ENCODE measurements at regions not wholly inside any gene's neighbourhood (a gene's known extent, or its start where the extent isn't known, plus 50 kb on each side); places are given as distances from the start of the nearest gene placed in this dataset.

DNA sequence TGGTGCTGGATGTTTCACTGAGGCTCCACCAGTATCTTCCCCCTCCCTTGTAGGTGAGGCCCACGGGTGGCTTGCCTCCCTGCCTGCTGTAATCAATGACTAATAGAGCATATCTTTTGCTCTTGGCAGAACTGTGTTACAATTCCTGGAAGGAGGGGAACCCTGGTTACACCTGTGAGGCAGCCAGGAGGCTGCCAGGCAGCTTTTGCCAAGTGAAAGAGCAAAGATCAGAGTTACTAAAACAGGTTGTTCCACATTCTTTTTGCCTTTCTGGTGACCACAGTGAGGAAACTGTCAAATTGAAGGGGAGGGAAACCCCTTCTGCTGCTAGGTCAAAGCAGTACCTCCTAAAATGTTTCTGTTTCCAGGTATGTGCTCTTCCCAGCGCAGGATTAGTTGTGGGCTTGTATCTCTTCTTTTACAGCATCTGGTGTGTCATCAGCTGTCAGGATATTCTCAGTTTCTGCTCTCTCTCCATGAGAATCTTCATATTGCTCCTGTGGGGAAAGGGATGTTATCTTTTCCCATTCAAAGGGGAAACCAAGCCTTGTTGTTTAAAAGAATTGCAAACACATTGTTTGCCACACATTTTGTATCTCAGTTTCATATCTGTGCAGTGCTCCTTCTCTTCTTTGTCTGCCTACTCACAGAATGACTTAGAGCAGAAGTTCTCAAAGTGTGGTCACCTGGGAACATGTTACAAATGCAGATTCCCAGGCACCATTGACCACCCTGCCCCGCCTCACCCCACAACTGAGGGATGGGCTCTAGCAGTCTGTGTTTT, 137.4 kb upstream of the UMPS start:
- DNase-seq = no peak

- DNase-seq = no peak
These were observed 136.8 kb upstream of the UMPS start for GRCh38 chr3:124593442-124593829.

DNA sequence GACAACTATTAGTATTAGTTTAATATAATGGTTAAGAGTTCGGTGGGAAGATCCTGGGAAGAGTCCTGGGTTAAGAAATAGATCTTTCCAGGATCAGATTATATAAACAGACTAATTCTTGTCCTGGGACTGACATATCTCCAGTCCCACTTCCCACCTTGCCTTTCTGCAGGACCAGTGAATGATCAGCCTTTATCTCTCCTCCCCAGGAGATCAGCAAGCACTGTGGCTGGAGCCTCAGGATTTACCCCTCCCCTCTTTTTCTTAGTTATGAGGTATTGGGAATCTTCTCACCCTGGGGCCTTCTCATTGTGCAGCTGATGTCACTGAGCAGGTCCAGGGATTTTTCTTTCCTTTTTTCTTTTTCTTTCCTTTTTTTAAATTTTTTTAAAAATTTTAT, 135.7 kb upstream of the UMPS start:
- DNase-seq = no peak

DNA sequence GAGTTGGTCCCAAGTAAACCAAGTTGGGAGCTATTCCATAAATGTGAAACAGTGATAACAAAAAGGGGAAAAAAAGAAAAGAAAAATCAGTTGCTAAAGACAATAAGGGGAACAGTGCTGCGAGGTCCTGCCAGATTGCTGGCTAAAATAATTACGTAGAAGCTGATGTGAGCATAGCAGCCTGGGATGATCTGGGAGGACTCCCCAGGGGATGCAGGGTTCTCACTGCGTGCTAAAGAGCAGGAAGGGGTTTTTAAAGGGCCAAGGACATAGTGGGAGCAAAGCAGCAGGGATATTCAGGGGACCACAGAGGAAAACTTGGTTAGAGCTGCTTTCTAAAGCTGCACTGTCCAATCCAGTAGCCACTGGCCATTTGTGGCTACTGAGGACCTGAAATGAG, 133.0 kb upstream of the UMPS start:
- DNase-seq = no peak

DNA sequence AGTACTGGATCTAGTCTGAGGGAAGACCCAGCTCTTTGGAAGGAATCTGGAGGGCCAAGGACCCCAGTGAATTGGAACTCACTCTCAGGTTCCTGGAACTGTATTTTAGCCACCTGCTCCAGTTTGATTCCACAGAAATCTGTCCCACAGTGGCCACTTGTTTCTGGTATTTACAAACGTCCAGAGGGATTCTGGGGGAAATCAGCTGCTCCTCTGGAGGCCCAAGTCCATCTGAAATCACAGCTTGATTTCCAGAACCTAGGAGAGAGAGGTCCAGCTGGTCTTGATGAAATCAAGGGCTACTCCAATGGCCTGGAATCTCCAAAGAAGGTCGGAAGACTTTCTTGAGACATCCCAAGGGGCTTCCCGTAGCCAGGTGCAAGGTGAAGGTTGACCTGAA, 132.3 kb upstream of the UMPS start:
- no peak for DNase-seq

DNA sequence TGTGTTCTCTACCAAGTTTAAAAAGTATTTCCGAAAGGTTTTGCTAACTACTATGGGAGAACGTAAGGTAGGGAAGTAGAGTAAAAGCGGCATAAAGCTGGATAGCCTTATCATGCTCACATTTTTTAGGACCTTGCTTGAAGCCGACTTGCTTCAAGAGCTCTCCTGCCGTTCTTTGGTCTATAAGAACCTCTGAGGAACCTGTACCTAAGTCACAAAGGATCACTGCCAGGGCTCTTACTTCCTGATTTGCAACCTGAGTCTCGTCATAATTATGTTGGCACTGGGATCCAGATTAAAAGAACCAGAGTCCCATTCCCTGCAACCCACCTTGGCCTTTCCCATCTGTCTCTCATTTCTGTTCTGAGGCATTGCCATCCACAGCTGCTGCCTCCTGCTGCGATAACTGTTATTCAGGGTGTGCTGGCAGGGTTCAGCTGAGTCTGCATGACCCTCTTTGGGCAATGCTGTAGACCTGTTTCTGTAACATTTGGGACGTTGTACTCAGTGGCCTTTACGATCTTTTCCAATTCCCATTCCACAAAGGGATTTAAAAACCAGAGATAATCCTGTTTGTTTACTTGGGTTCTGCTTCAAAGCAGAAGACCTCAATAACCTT, 131.0 kb upstream of the UMPS start:
- no peak for DNase-seq

GRCh38 chr3:124599779-124600693, 130.2 kb upstream of the UMPS start:
- DNase-seq = no peak

GRCh38 chr3:124600765-124601164, 129.5 kb upstream of the UMPS start:
- no peak for DNase-seq

GRCh38 chr3:124601190-124601589, 129.1 kb upstream of the UMPS start:
- no peak for DNase-seq

DNA sequence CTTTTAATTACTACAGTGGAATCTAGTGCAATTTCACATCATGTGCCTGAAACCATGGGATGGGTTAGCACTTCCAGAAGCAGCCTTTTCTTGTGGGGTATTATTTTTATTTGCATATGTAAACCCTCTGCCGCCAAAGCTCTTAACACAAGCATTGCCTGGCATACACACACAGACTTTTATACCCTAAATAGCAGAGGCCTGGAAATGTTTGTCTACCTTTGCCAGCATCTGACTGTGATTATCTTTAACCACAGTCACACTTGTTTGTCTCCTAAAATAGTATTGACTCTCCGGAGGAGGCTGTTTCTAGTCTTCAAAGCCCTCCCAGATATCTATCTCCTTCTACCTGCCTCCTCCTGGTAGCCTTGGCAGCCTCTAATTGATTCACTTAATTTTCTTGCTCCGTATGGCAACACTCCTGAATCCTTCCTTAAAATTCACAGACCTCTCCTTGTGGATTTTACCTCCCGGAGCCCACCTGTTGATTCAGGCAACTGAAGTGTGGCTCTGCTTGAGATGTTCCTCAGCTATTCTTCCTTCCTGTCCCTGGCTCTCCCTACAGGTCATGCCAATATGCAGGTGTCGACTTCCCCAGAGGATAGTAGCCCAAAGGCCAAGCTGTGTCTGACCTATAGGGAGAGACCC, 127.1 kb upstream of the UMPS start:
- no peak for DNase-seq

DNA sequence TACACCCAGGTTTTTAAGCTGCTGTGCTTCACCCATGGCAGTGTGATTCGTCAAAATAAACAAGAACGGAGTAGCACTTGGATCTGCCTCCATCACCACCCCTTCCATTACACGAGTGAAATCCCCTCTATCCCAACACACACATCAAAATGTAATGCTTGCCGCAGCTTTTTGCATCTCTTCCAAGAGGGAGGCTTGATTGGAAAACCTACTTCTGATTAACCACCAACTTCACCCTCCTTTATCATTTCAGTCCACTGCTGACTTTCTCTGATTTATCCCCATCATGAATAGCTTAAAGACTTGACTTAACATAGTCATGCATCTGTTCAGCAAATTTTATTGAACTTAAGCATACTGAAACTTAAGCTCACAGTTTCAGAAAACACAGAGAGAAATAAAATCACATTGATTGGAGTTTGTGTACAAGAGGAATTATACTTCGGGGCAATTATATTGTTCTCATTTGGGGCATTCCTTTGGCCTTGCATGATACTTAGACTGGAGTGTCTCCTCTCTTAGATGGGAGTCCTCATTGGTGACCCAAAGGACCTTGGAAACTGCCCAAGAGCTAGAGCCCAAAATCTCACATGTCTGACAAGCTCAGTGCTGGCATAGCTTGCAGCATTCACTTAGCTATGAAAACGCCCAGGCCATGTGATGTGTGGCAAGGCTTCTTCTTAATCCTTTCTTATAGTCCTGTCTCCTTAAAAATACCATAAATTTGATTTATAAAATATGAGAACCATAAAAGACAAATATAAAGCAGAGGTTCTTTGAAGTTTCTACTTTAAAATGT, 124.3 kb upstream of the UMPS start:
- no peak for DNase-seq

DNA sequence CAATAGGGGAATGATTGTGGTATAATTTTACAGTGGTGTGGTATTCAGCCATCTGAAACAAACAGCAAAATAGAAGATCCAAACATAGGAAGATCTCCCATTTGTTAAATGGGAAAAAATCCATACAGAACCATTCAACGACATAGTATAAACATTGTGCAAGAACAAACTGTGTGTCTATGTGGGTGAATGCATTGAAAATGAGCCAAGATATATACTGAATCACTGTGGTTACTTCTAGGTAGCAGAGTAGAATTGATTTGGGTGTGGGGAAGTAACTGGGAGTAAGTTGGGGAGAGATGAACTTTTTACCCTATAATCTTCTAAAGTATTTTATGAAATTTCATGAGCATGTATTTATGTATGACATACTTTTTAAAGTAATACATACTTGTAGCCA, 123.1 kb upstream of the UMPS start:
- no peak for DNase-seq

DNA sequence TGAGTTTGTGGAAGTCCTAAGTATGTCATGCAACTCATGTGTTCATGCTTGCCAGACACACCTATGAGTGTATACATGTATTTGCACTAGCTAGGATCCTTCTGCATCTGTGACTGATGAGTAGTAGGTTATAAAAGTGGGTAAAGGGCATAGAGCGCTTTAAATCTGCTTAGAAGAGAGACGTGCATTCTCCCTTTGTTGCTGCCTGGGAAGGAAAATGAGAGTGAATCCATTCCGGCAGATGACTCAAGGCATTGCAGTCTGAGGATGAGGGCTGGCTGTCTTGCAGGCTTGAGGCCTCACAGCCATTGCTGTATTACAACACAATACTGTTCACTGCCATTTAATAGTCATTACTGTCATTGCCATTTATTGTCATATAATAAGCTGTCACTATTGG, 120.8 kb upstream of the UMPS start:
- DNase-seq = no peak

GRCh38 chr3:124610130-124610529, 120.1 kb upstream of the UMPS start:
- no peak for DNase-seq

DNA sequence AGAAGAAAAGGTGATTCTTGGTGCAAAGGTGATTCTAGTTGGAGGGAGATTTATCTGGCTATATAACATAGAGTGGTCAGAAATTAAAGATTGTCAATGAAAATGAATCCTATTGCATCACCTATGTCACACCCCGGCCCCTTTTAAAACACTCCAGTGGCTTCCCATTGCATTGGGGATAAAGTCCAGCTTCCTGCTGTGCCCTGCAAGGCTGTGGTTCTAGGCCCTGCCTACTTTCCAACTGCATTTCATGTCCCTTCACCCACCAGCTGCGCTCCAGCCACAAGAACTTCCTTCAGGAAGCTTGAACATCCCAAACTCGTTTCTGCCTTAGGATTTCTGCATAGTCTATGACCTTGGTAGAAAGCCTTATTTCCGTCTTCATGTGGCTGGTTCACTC, 118.7 kb upstream of the UMPS start:
- DNase-seq = no peak

DNA sequence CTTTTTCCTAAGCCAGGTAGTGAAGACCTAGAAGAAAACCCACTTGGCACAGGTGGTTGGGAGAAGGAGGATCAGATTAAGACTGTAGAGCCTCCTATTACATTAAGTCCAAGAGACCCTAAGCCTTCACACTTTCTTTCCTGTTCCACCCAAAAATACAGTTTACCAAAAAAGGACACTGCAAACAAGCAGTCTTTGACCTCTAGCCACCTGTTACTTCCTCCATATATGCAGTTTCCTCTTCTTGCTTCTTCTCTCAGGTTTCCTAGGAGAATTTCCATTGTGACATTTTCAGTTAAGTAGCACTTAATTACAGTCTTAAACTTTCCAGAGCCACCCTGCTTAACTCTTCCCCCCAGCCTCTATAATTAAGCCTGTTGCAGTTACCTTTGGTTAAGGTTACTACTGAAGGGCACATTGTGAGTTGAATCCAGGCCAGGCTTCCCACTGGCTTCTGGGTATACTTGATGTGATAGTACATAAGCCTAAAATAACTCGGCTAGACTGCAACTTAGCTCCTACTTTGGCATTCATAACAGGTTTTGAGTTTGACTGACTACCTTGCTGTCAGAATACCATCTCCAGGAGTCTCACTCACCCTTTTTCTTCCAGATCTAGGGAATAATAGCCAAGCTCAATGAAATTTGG, 114.2 kb upstream of the UMPS start:
- no peak for DNase-seq

DNA sequence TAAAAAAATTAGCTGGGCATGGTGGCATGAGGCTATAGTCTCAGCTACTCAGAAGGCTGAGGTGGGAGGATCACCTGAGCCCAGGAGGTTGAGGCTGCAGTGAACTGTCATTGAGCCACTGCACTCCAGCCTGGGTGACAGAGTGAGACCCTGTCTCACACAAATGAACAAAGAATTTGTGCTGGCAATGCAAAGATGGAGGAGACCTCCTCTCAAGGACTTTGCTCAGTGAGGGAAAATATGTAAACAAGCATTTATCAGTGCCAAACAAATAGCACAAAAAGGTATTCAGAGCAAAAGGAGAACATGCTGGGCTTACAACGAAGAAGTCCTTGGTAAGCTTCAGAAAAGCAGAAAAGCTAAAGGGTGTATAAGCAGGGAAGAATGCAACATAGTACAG, 113.1 kb upstream of the UMPS start:
- no peak for DNase-seq

- no peak for DNase-seq
These were observed 110.2 kb upstream of the UMPS start for GRCh38 chr3:124619887-124620599.

- no peak for DNase-seq
These were observed 109.6 kb upstream of the UMPS start for GRCh38 chr3:124620600-124621063.

DNA sequence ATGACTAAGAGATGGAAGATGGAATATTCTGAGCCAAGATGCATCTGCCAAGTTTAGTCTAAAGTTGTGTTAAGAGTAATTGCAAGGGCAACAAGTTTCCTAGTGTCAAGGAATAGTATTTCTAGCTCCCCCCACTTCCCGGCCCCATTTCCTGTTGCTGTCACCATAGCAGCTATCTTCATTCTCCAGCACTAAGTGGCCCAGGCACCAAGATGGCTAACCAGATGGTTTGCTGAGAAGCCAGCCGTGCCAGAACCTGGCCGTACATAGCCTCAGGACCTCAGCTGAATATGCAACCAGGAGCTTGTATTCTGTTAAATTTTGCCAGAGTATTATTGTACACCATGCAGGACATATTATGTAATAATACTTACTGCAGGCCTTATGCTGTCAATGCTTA, 108.8 kb upstream of the UMPS start:
- DNase-seq = no peak

GRCh38 chr3:124625074-124625473, 105.2 kb upstream of the UMPS start:
- no peak for DNase-seq

All from activated CD4-positive, CD25-positive, alpha-beta regulatory T cell treated with anti-CD3 and anti-CD28 coated beads, Interleukin-2, amount 50 U/mL, for 72 hours (primary cell).